SU-DHL-6 (cell line): ENCODE measurements at regions not wholly inside any gene's neighbourhood (a gene's known extent, or its start where the extent isn't known, plus 50 kb on each side); places are given as distances from the start of the nearest gene placed in this dataset.

ENCODE experiments used
- EZH2phosphoT487 ChIP-seq: fragments of 200-600 bp; sonication (generic), shearing (Covaris generic); conservative IDR thresholded peaks from 2 replicates; pipeline ENCODE4 v1.6.1; 2018; ENCODE audit warnings: mild to moderate bottlenecking, antibody characterized with exemption, low read length, moderate library complexity, mixed read lengths
- TF ChIP-seq, protein P1 (sequence below): fragments of 200-600 bp; sonication (generic); IDR thresholded peaks from one replicate; pipeline ENCODE4 v1.5.1; 2017; ENCODE audit warnings: antibody characterized with exemption, mild to moderate bottlenecking, low read length, moderate library complexity; ENCODE audit not compliant: insufficient read depth, poor library complexity, severe bottlenecking

DNA sequence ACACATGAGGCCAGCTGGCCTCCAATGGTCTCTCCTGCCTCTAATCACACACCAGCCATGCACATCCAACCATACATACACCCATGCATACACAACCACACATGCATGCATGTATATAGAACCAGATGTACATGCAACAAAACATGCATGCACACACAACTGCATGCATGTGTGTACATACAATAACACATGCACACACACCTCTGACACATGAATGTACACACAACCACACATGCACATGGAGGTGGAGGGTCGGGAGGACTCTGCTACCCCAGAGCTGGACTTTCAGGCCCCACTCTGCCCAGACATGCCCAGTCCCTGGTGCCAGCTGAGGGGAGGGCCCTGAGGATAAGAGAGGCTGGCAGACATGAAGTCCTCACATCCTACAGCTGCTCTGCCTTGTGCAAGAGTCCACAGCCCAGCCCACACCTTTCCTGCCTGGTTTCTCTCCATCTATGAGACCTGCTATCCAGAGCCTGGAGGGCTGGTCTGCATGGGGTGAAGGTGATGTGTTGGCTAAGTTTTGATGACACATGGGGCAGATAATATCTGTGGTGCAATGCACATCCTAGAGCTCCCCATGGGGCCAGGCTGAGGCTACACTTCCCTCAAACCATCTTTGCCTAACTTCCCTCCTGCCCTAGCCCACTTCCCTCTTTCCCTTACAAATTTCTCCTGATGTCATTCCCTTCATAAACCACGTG lies 50.9 kb upstream of the SDK2 start:
- TF ChIP-seq, protein P1, sequence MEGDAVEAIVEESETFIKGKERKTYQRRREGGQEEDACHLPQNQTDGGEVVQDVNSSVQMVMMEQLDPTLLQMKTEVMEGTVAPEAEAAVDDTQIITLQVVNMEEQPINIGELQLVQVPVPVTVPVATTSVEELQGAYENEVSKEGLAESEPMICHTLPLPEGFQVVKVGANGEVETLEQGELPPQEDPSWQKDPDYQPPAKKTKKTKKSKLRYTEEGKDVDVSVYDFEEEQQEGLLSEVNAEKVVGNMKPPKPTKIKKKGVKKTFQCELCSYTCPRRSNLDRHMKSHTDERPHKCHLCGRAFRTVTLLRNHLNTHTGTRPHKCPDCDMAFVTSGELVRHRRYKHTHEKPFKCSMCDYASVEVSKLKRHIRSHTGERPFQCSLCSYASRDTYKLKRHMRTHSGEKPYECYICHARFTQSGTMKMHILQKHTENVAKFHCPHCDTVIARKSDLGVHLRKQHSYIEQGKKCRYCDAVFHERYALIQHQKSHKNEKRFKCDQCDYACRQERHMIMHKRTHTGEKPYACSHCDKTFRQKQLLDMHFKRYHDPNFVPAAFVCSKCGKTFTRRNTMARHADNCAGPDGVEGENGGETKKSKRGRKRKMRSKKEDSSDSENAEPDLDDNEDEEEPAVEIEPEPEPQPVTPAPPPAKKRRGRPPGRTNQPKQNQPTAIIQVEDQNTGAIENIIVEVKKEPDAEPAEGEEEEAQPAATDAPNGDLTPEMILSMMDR: no peak
- no peak for TF ChIP-seq EZH2phosphoT487
